GM12878 (cell line): ENCODE measurements at regions not wholly inside any gene's neighbourhood (a gene's known extent, or its start where the extent isn't known, plus 50 kb on each side); places are given as distances from the start of the nearest gene placed in this dataset.

Source experiments
- ATAC-seq: fragments of 200-7000 bp; cut with Tn5 transposase; 3 replicates; pipeline ENCODE4 v1.9.1; 2020; ENCODE audit warnings: mild to moderate bottlenecking, moderate library complexity
- BruUV-seq: library from RNA; stranded (reverse); fragments of 400-500 nt; replicated peaks from 2 replicates; lab custom pipeline; 2021; lab: Mats Ljungman, UMichigan
- CTCF ChIA-PET: fragments of 300-600 bp; sonication (Branson Sonifier 250); formaldehyde crosslinking; extraction: SDS; loops from one replicate; lab custom pipeline; 2021; ENCODE audit warnings: inconsistent platforms; lab: Yijun Ruan, JAX
- POLR2A ChIA-PET: fragments of 350-600 bp; formaldehyde crosslinking; extraction: SDS; loops from one replicate; lab custom pipeline; 2021; ENCODE audit warnings: inconsistent platforms; lab: Charles Lee
- RAD21 ChIA-PET: fragments of 300-600 bp; sonication (Branson Sonifier 250); formaldehyde crosslinking; loops from one replicate; lab custom pipeline; 2023; ENCODE audit warnings: antibody characterized with exemption; ENCODE audit not compliant: unreplicated experiment; lab: Charles Lee
- SMC1A ChIA-PET: fragments of 300-600 bp; sonication (Branson Sonifier 250); formaldehyde crosslinking; loops from one replicate; lab custom pipeline; 2023; ENCODE audit not compliant: unreplicated experiment, uncharacterized antibody; lab: Charles Lee
- DNase-seq: peaks from one replicate; pipeline ENCODE4 v3.0.0-alpha.2; 2011; ENCODE audit warnings: low read depth, low spot score
- FAIRE-seq: peaks from 3 replicates; lab custom pipeline; 2011; peaks lifted over from hg19 to GRCh38; lab: Jason Lieb, UNC
- H2AFZ ChIP-seq: 2 replicates; pipeline ENCODE4 v1.6.0; 2011; ENCODE audit warnings: low read depth, low read length, control low read depth; ENCODE audit not compliant: control insufficient read depth
- H3K27ac ChIP-seq: 2 replicates; pipeline ENCODE4 v1.5.1; 2011; ENCODE audit warnings: control low read depth; ENCODE audit not compliant: control insufficient read depth, insufficient read depth
- H3K27me3 ChIP-seq, 2 experiments: replicated peaks in 1 of 2; 2 replicates each; pipeline versions ENCODE4 v1.6.0 to v1.6.1; 2011; ENCODE audit warnings: low read length in 1 of 2; ENCODE audit not compliant: control insufficient read depth in 2 of 2, insufficient read depth in 2 of 2
- H3K36me3 ChIP-seq, 2 experiments: 2 replicates each; pipeline ENCODE4 v1.5.1; 2011; ENCODE audit warnings: low read length in 1 of 2; ENCODE audit not compliant: control insufficient read depth in 2 of 2, insufficient read depth in 2 of 2
- H3K4me1 ChIP-seq: 2 replicates; pipeline ENCODE4 v1.6.1; 2011; ENCODE audit warnings: mild to moderate bottlenecking, low read length, moderate library complexity, mixed read lengths; ENCODE audit not compliant: control insufficient read depth, insufficient read depth
- H3K4me2 ChIP-seq: 2 replicates; pipeline ENCODE4 v1.6.0; 2011; ENCODE audit warnings: control low read depth; ENCODE audit not compliant: control insufficient read depth, insufficient read depth
- H3K4me3 ChIP-seq: fragments of 200-600 bp; sonication (generic); 2 replicates; pipeline ENCODE4 v1.5.1; 2016
- H3K79me2 ChIP-seq: 2 replicates; pipeline ENCODE4 v1.6.0; 2011; ENCODE audit warnings: low read length; ENCODE audit not compliant: control insufficient read depth, insufficient read depth
- H3K9ac ChIP-seq: 2 replicates; pipeline ENCODE4 v1.8.0; 2011; ENCODE audit warnings: low read length, control low read depth, mixed read lengths; ENCODE audit not compliant: control insufficient read depth, insufficient read depth
- H3K9me3 ChIP-seq: replicated peaks from 3 replicates; pipeline ENCODE4 v1.5.1; 2011; ENCODE audit warnings: mild to moderate bottlenecking, low read length; ENCODE audit not compliant: control insufficient read depth, insufficient read depth
- H4K20me1 ChIP-seq: 2 replicates; pipeline ENCODE4 v1.6.0; 2011; ENCODE audit not compliant: control insufficient read depth, insufficient read depth
- FOXK2 ChIP-seq: fragments of 450-650 bp; IDR thresholded peaks from 2 replicates; pipeline ENCODE4 v1.6.1; 2017; ENCODE audit warnings: mild to moderate bottlenecking, moderate library complexity
- IKZF2 ChIP-seq, 2 experiments: fragments of 450-650 bp; IDR thresholded peaks; 2 replicates each; pipeline ENCODE4 v1.6.1; 2017; ENCODE audit warnings: mild to moderate bottlenecking in 2 of 2, moderate library complexity in 2 of 2
- MXI1 ChIP-seq: fragments of 150-350 bp; IDR thresholded peaks from 2 replicates; pipeline ENCODE4 v1.6.1; 2011; ENCODE audit warnings: low read depth, mild to moderate bottlenecking, inconsistent platforms, low read length, improper control_type of control experiment
- POLR2AphosphoS5 ChIP-seq: IDR thresholded peaks from 2 replicates; pipeline ENCODE4 v1.6.1; 2011; ENCODE audit warnings: mild to moderate bottlenecking, low read length, inconsistent platforms
- ZBTB4 ChIP-seq: fragments of 450-650 bp; formaldehyde crosslinking; IDR thresholded peaks from 2 replicates; pipeline ENCODE4 v1.4.0; 2022; ENCODE audit warnings: mild to moderate bottlenecking, moderate library complexity
- ZNF217 ChIP-seq: fragments of 450-650 bp; IDR thresholded peaks from 2 replicates; pipeline ENCODE4 v1.6.1; 2017; ENCODE audit warnings: antibody characterized with exemption, mild to moderate bottlenecking
- ZNF384 ChIP-seq: IDR thresholded peaks from 2 replicates; pipeline ENCODE4 v1.6.1; 2012; ENCODE audit warnings: low read depth, mild to moderate bottlenecking, low read length, improper control_type of control experiment, borderline replicate concordance
- WGBS: methylation state at CpG from one replicate; pipeline ENCODE4 v1.1.6; 2016; ENCODE audit warnings: low lambda C conversion rate; ENCODE audit not compliant: insufficient replicate concordance, insufficient coverage; ENCODE audit errors: missing lambda C conversion rate; 5-methylcytosine and 5-hydroxymethylcytosine counted together
- in situ Hi-C: fragments of 300-500 bp; cut with MboI; formaldehyde crosslinking; loops from 9 replicates; pipeline ENCODE4 v1.14.3; 2018; ENCODE audit warnings: mixed read lengths
- intact Hi-C: fragments of 100-400 bp; cut with micrococcal nuclease; formaldehyde crosslinking; loops from one replicate; pipeline ENCODE4 v1.14.2; 2022; ENCODE audit not compliant: unreplicated experiment
- TF ChIP-seq, protein P1 (sequence below): fragments of 450-650 bp; IDR thresholded peaks from 2 replicates; pipeline ENCODE4 v1.6.1; 2016; ENCODE audit warnings: mild to moderate bottlenecking, moderate library complexity, borderline replicate concordance

DNA sequence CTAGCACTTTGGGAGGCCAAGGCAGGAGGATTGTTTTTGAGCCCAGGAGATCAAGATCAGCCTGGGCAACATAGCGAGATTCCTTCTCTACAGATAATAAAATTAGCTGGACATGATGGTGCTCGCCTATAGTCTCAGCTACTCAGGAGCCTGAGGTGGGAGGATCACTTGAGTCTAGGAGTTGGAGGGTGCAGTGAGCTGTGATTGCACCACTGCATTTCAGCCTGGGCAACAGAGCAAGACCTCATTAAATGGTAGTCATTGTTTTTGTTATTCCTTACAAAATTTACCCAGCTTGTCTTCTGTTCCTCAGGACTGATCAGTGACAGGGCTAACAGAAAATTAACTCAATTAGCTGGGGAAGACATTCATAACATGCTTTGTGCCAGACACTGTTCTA lies 104.5 kb downstream of the NDFIP1 start:
- POLR2A ChIA-PET: no interaction called here

More for the DNA sequence above, 104.5 kb downstream of the NDFIP1 start:
- intact Hi-C loops: no loop called here
- WGBS: 12% methylated on average over 2 of the region's 2 CpGs
- in situ Hi-C loops: no loop called here
- no TSS peak for BruUV-seq
- no peak overlapping the region for H3K27ac ChIP-seq
- ATAC-seq: no peak
- ChIA-PET RAD21 (no interaction called here), SMC1A (interaction anchor here (0.6 kb wide), 1 partner anchor 102 kb away, joined by 3 read pairs; no protein-coding TSS in a partner anchor)
- H3K4me2 ChIP-seq: no peak overlapping the region
- H3K9me3 ChIP-seq: no peaks in the 10 kb centered on the region
- no peak for FAIRE-seq
- H3K4me1 ChIP-seq: no peaks in the 10 kb centered on the region
- TF ChIP-seq POLR2AphosphoS5 (no peak), MXI1 (no peak), ZNF384 (no peak), IKZF2 (IDR thresholded peaks at IDR 0.05) (no peak), FOXK2 (no peak), ZNF217 (no peak), ZBTB4 (CRISPR knock-in tag) (no peak)
- TF ChIP-seq, protein P1, sequence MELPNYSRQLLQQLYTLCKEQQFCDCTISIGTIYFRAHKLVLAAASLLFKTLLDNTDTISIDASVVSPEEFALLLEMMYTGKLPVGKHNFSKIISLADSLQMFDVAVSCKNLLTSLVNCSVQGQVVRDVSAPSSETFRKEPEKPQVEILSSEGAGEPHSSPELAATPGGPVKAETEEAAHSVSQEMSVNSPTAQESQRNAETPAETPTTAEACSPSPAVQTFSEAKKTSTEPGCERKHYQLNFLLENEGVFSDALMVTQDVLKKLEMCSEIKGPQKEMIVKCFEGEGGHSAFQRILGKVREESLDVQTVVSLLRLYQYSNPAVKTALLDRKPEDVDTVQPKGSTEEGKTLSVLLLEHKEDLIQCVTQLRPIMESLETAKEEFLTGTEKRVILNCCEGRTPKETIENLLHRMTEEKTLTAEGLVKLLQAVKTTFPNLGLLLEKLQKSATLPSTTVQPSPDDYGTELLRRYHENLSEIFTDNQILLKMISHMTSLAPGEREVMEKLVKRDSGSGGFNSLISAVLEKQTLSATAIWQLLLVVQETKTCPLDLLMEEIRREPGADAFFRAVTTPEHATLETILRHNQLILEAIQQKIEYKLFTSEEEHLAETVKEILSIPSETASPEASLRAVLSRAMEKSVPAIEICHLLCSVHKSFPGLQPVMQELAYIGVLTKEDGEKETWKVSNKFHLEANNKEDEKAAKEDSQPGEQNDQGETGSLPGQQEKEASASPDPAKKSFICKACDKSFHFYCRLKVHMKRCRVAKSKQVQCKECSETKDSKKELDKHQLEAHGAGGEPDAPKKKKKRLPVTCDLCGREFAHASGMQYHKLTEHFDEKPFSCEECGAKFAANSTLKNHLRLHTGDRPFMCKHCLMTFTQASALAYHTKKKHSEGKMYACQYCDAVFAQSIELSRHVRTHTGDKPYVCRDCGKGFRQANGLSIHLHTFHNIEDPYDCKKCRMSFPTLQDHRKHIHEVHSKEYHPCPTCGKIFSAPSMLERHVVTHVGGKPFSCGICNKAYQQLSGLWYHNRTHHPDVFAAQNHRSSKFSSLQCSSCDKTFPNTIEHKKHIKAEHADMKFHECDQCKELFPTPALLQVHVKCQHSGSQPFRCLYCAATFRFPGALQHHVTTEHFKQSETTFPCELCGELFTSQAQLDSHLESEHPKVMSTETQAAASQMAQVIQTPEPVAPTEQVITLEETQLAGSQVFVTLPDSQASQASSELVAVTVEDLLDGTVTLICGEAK: no peak
- TF ChIP-seq, all 136 proteins: peak for 0
- CTCF ChIA-PET: no interaction called here
- no peaks in the 10 kb centered on the region for H3K36me3 ChIP-seq
- no peak for DNase-seq
- H4K20me1 ChIP-seq: no peaks in the 10 kb centered on the region
- no peaks in the 10 kb centered on the region for H3K79me2 ChIP-seq
- H3K9ac ChIP-seq: no peak overlapping the region
- no peak overlapping the region for H3K4me3 ChIP-seq
- H3K27me3 ChIP-seq: no peaks in the 10 kb centered on the region; a peak in 1 of 4 replicates
- H2AFZ ChIP-seq: no peak overlapping the region
